Motor neuron (in vitro differentiated cells): ENCODE measurements at regions not wholly inside any gene's neighbourhood (a gene's known extent, or its start where the extent isn't known, plus 50 kb on each side); places are given as distances from the start of the nearest gene placed in this dataset.

Experiments used
- ATAC-seq, 8 experiments: fragments of 200-7000 bp; cut with Tn5 transposase; replicated peaks in 6 of 8; 2 replicates each; pipeline ENCODE4 v1.8.0; 2021; ENCODE audit warnings: mild to moderate bottlenecking in 8 of 8, moderate library complexity in 8 of 8
- H3K27ac ChIP-seq, 2 donors: fragments of 250-450 bp; sonication (Bioruptor Pico); 2 replicates each; pipeline ENCODE4 v1.9.0; 2021; ENCODE audit warnings: antibody characterized with exemption in 2 of 2, mild to moderate bottlenecking in 2 of 2, moderate library complexity in 1 of 2
- H3K4me1 ChIP-seq, 2 donors: fragments of 250-450 bp; sonication (Bioruptor Pico); replicated peaks in 1 of 2; 2 replicates each; pipeline ENCODE4 v1.6.1; 2021; ENCODE audit warnings: antibody characterized with exemption in 2 of 2, mild to moderate bottlenecking in 2 of 2, moderate library complexity in 1 of 2
- H3K4me3 ChIP-seq, 5 donors: fragments of 250-450 bp; sonication (Bioruptor Pico); 2 replicates each; pipeline ENCODE4 v1.9.0; 2021; ENCODE audit warnings: antibody characterized with exemption in 5 of 5, mild to moderate bottlenecking in 5 of 5, moderate library complexity in 4 of 5
- WGBS, 10 experiments: fragments of 450-650 bp; shearing (Covaris generic); methylation state at CpG; one replicate each; pipeline ENCODE4 v1.0.0; 2022; 5-methylcytosine and 5-hydroxymethylcytosine counted together
- in situ Hi-C, 9 experiments: fragments of 400-800 bp; cut with MboI; loops; one replicate each; pipeline ENCODE4 v1.15.0; 2021; ENCODE audit warnings: low sequenced_read_pairs in 9 of 9, low pct_unique_long_range_greater_than_20kb in 2 of 9; ENCODE audit not compliant: unreplicated experiment in 9 of 9

DNA sequence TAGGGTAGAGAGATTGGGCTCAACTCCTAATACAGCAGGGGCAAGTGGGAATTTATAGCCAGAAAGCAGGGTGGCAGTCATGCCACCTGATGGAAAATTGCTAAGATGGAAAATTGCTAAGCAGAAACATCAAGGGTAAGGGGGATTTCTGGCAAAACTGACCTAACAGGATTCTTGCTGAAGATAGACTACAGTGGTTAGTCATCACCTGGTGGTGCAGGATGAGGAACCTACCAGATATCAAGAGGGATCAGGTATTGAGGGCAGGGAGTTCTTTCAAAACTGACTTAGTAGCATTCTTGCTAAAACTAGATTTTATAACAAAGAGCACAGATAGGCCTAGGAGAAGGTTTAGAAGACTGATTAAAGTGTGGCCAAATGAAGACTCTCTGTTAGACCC, 292.9 kb downstream of the PLPP3 start:
- no peak overlapping the region for H3K27ac ChIP-seq
- H3K4me3 ChIP-seq, result no peak overlapping the region
- ATAC-seq, result no peak
- peaks cover 2 to 6% of the 10 kb centered on the region in 2 donors for H3K4me1 ChIP-seq
- in situ Hi-C loops, result no loop called here

DNA sequence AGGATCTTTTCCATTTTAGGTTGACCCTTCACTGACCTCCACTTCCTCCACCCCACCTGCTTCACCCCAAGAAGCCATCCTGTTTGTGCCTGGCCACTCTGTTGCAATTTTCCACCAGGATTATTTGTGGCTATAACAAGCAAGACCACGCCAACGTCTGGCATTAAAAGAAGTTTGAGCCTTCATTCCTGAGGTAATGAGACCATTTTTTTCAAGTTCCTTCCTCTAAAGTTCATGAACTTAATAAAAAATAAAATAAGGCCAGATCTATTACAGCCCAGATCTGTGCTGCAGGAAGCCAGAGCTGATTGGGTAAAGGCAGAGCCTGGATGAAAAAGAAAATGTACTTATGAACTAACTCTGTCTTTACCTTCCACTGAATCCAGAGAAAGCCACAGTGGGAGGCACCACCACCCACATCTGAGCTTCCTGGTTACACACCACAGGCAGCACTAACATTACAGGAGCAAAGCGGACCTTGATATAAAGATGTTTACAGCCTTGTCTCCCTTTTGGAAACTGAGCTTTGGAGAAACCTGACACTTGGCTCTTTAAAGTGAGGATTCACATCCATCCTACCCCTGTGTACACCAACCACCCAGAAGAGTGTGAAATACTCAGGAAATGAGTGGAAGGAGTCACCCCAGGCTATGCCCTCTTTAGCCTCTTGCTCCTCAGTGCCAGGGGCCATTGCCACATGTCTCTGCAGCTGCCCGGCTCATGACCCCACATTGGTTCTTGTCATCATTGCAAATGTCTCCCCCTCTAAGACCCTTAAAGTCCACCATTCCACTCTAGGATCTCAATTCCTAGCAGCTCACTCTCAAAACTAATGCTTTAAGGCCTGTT, 293.6 kb downstream of the PLPP3 start:
- Histone ChIP-seq H3K27ac (no peak overlapping the region), H3K4me1 (peaks cover 0 to 6% of the 10 kb centered on the region in 2 donors), H3K4me3 (no peak overlapping the region)
- in situ Hi-C loops, result no loop called here
- no peak for ATAC-seq
- 61 to 100% (median 71%) methylated on average over 1 to 4 of the region's 4 CpGs; no CpG with 5 or more reads in 2 of the 10 experiments for WGBS, 10 experiments

DNA sequence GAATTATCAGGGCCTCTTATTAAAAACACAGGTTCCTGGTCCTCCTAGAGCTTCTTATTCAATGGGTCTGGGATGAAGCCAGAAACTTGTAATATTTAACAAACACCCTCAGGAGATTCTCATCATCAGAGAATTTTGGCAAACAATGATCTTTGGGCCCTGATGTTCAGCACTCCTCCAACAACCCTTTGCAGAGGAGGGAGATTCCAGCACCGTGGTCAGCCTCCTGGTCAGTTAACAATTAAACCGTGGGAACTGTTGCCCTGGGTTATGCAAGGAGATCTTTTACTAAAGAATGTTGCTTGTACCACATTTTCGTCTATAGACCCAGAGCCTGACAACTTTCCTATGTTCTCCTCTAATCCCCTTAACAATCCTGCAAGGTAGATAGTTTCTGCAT, 294.4 kb downstream of the PLPP3 start:
- Histone ChIP-seq H3K4me3 (no peak overlapping the region), H3K4me1 (peaks cover 0 to 6% of the 10 kb centered on the region in 2 donors), H3K27ac (no peak overlapping the region)
- in situ Hi-C loops, result no loop called here
- ATAC-seq, result peak in 3 of 8 experiments; percentile 32 to 71 (median 39)
- WGBS, 10 experiments, result 0 to 80% (median 15%) methylated on average over 1 to 3 of the region's 3 CpGs; no CpG with 5 or more reads in 2 of the 10 experiments

DNA sequence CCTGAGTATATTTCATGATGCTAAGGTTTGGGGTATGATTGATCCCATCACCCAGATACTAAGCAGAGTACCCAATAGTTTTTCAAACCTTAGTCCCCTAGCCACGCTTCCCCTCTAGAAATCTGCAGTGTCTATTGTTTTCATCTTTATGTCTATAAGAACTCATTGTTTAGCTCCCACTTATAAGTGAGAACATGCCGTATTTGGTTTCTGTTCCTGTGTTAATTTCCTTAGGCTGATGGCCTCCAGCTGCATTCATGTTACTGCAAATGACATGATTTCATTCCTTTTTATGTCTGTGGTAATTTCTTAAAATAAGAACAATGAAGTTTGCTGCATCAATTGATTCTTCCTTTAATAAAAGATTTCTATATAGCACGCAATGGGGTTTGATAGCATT, 301.3 kb downstream of the PLPP3 start:
- WGBS, 10 experiments, result 60 to 100% (median 92%) methylated on average over 2 to 3 of the region's 3 CpGs
- no peak overlapping the region for H3K4me3 ChIP-seq
- no peak overlapping the region for H3K27ac ChIP-seq
- H3K4me1 ChIP-seq, result no peaks in the 10 kb centered on the region
- ATAC-seq, result no peak
- in situ Hi-C loops, result no loop called here

DNA sequence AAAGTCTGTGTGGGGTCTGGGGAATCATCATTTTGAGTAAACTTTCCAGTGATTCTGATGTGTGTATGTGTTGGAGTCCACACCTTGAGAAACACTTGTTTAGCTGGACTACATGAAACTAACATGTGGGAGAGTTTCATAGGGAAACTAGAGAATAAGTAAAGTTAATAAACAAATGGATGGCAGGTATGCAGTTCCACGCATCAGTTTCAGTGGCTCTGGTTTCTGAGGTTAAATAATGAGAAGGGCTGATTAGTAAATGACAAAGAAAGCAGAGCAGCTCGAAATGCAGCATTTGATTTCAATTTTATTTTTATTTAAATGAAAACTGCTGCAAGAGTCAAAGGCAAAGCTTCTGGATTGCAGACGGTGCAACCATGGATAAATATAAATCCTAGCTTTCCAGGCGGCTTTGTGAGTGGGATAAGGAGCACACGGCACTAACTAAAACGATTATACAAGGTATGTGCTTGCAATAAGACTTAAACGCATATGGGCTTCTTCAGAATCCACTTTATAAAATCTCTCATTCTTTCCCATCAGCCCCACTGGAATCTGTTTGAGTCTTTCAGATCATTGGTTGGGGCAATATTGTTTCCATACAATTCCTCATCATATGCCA, 310.7 kb downstream of the PLPP3 start:
- no peak for ATAC-seq
- no peak overlapping the region for H3K27ac ChIP-seq
- 54 to 90% (median 81%) methylated on average over 4 to 7 of the region's 7 CpGs for WGBS, 10 experiments
- no peaks in the 10 kb centered on the region for H3K4me1 ChIP-seq
- no peak overlapping the region for H3K4me3 ChIP-seq
- in situ Hi-C loops, result no loop called here

DNA sequence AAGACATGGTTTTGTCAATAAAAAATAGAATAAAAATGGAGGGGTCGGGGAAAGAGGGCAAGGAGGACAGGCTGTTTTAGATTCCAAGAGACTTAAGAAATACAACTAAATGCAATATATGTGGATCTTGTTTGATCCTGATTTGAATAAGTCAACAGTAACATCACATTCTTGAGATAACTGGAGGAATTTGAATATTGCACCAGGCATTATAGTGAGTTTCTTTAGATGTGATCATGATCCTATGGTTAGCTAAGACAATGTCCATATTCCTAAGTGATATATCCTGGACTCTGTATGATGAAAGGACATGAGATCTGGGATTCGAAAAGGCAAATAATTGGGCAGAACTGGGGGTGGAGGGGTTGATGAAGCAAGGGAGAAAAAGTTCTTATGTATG, 311.8 kb downstream of the PLPP3 start:
- Histone ChIP-seq H3K4me1 (no peaks in the 10 kb centered on the region), H3K27ac (no peak overlapping the region), H3K4me3 (no peak overlapping the region)
- peak in 1 of 8 experiments; percentile 88 for ATAC-seq
- in situ Hi-C loops, result no loop called here
- 37 to 96% (median 82%) methylated on average over 1 to 2 of the region's 2 CpGs; no CpG with 5 or more reads in 1 of the 10 experiments for WGBS, 10 experiments

DNA sequence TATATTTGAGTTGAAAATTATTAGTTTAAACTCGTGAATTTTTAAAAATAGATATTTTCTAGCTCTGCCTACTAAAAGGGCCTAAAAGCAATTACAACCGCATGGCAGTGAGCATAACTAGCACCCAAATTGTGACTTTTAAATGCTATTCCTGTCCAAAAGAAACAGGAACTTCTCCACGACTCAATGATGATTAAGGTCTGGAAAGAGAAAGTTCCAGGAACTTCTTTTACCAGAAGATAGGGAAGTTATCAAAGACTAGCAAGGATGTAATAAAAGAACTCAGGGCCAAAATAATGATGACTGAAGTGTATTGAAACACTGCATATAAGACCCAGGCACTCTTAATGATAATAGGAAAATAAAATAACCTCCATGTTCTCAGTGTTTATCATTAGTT, 313.0 kb downstream of the PLPP3 start:
- WGBS, 10 experiments, result 30 to 96% (median 88%) methylated on average over 2 to 3 of the region's 3 CpGs
- no peaks in the 10 kb centered on the region for H3K4me1 ChIP-seq
- in situ Hi-C loops, result no loop called here
- H3K27ac ChIP-seq, result no peak overlapping the region
- ATAC-seq, result no peak
- no peak overlapping the region for H3K4me3 ChIP-seq

DNA sequence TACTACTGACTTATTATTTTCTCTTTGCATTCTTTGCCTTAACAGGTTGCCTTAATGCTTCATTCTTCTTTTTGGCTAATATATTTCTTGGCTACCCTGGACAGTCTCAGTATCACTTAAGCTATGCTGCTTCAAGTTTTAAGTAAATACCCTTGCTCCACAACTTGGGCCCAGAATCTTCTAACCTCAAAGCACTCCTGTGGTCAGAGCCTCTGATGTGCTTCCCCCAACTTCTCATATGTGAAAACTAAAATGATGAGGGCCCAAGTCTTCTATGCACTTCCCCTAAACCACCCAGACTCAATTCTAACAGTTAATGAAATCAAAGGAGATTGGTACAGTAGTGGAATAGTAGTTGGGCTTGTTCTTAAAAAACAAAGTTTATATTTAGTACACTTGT, 314.1 kb downstream of the PLPP3 start:
- ATAC-seq, result no peak
- Histone ChIP-seq H3K4me3 (no peak overlapping the region), H3K4me1 (no peaks in the 10 kb centered on the region), H3K27ac (no peak overlapping the region)
- in situ Hi-C loops, result no loop called here

DNA sequence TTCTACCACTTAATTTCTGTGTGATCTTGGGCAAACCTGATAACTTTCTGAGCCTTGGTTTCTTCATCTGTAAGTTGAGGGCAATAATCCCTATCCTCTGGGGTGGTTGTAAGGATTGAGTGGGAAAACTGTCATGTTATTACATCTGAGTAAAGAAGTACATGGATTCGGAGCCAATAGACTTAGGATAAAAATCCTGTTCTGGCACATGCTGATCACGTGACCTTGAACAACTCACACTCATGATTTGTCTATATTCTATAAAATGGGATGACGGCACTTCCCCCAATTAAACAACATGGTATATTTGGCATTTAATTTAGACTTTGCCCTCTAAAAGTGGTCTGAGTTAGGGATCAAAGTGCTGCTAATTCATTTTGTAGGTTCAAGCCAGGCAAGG, 315.5 kb downstream of the PLPP3 start:
- ATAC-seq, result no peak
- no peak overlapping the region for H3K4me3 ChIP-seq
- H3K4me1 ChIP-seq, result peaks cover 0 to under 1% of the 10 kb centered on the region in 2 donors
- in situ Hi-C loops, result no loop called here
- 52 to 100% (median 98%) methylated on average over 1 to 3 of the region's 3 CpGs; no CpG with 5 or more reads in 2 of the 10 experiments for WGBS, 10 experiments
- no peak overlapping the region for H3K27ac ChIP-seq

DNA sequence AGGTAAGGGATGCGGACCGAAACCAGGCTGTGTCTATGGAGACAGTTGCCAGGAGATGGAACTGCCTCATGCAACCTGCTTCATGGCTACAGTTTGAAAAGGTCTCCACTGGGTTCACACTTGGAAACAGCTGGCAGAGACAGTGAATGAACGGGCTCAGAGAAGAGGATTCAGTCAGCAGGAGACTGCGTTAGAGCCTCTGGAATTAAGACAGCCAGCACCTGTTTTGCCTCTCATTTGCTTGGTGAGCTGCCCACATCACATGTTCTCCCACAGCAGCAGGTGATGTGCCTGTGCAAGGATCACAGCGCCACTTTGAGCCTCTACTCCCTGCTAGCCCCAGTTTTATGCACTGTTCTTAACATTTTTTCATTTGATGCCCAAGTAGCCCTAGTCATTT, 321.0 kb downstream of the PLPP3 start:
- H3K27ac ChIP-seq, result no peak overlapping the region
- WGBS, 10 experiments, result 68 to 100% (median 86%) methylated on average over 1 to 5 of the region's 5 CpGs; no CpG with 5 or more reads in 2 of the 10 experiments
- peaks cover 0 to 17% of the 10 kb centered on the region in 2 donors for H3K4me1 ChIP-seq
- no peak overlapping the region for H3K4me3 ChIP-seq
- ATAC-seq, result peak in 1 of 8 experiments; percentile 28
- in situ Hi-C loops, result no loop called here

DNA sequence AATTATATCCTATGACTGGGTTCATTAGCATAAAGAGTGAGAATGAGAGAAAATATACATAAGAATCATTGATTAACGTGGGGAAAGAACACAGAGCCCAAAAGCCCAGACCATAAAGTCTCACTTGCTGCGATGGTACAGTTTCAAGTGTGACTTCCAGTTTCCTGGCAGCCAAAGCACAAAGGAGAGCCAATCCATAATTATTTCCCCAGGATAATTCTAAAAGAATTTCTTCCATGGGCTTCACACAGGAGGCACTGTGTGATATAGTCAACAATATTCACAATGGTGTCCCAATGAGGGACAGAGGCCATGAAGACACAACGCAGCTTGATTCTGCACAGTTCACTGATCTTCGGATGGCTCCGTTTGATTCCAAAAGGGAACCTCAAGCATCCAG, 321.6 kb downstream of the PLPP3 start:
- ATAC-seq, result no peak
- no peak overlapping the region for H3K27ac ChIP-seq
- in situ Hi-C loops, result no loop called here
- H3K4me3 ChIP-seq, result no peak overlapping the region
- 70 to 98% (median 83%) methylated on average over 2 to 5 of the region's 5 CpGs; no CpG with 5 or more reads in 1 of the 10 experiments for WGBS, 10 experiments
- peaks cover 0 to 17% of the 10 kb centered on the region in 2 donors for H3K4me1 ChIP-seq

DNA sequence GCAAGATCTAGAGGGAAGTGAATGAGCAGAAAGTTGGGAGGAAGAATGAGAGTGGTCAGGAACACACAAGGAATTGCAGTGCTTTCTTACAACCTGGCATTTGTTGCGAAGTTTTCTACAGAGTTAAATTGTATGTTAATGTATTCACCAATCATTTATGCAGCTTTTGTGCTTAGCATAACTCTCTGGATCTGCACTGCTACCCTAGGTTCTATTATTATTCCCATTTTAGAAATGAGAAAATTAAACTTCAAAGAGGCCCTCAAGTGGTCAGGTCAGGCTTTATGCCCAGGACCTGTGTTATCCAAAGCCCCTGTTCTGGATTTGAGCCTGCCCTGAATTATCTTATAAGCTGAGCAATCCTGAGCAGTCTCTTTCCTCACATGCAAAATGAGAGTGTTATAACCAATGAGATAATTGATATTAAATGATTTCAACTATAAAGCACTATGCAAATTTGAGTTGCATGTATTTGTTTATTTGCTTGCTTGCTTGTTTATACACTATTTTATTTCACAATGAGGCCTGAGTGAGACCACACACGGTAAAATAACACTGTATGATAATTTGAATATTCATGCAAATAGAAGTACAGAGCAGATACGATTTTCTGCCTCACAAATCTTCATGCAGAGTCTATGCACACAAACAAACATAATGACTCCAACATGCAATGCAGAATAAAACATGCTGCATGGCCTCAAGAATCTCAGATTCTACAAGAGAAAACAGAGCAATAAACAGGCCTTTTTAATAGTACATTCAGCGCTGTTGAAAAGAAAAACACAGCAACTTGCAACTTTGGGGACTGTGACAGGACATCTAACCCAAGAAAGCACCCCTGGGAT, 323.0 kb downstream of the PLPP3 start:
- peak in 4 of 8 experiments; percentile 55 to 96 (median 88) for ATAC-seq
- in situ Hi-C loops, result no loop called here
- 5 to 100% (median 76%) methylated on average over 1 to 4 of the region's 4 CpGs for WGBS, 10 experiments
- H3K4me1 ChIP-seq, result peaks cover 10 to 29% of the 10 kb centered on the region in 2 donors
- H3K4me3 ChIP-seq, result no peak overlapping the region
- H3K27ac ChIP-seq, result no peak overlapping the region

DNA sequence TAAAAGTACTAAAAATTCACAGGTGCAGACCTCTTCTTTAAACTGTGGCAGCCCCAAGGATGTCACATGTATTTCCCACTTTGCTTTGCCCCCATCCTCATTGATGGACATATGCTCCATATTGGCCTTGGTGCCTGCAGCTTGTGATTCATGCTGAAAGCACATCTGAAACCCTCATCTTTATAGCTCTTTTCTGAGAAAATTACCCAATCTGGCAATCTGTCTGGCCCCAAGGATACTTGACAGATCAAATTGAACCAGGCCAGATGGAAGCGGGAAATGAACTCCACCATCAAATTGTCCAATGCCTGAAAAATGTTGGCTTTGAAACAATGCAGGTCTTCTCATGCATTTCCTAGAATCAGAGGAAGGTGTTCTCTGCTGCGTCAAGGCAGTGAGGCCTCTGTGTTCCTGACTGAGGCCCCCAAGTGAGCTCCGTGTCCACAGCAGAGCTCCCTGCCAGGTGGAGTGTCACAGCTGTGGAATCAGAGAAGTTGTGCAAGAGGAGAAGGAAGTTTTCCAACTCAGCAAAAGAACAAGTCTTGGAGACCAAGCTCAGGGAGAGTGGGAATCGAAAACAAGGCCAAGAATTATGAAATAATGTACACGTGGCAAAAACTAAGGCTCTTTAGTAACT, 323.7 kb downstream of the PLPP3 start:
- ATAC-seq, result peak in 2 of 8 experiments; percentile 13 to 44
- Histone ChIP-seq H3K4me3 (no peak overlapping the region), H3K27ac (no peak overlapping the region), H3K4me1 (peaks cover 10 to 29% of the 10 kb centered on the region in 2 donors)
- 0 to 95% (median 79%) methylated on average over 1 to 5 of the region's 5 CpGs; no CpG with 5 or more reads in 1 of the 10 experiments for WGBS, 10 experiments
- in situ Hi-C loops, result no loop called here
